Endothelial cell of umbilical vein (primary cell): ENCODE measurements at regions not wholly inside any gene's neighbourhood (a gene's known extent, or its start where the extent isn't known, plus 50 kb on each side); places are given as distances from the start of the nearest gene placed in this dataset.

ENCODE experiments used
- EZH2 ChIP-seq: IDR thresholded peaks from 2 replicates; pipeline ENCODE4 v1.6.1; 2012; ENCODE audit warnings: borderline replicate concordance, low read depth, mild to moderate bottlenecking, moderate library complexity, low read length, inconsistent platforms; ENCODE audit not compliant: severe bottlenecking
- MYC ChIP-seq: IDR thresholded peaks from one replicate; pipeline ENCODE4 v1.6.1; 2011; ENCODE audit warnings: mild to moderate bottlenecking, low read depth, low read length
- TF ChIP-seq, protein P1 (sequence below), 2 donors: IDR thresholded peaks; 1 replicate in 1 of 2; 2 replicates in 1 of 2; pipeline ENCODE4 v1.5.1; 2011; ENCODE audit warnings: low read length in 2 of 2, mild to moderate bottlenecking in 2 of 2, moderate library complexity in 2 of 2, control low read depth in 1 of 2, inconsistent platforms in 1 of 2, low read depth in 1 of 2; ENCODE audit not compliant: insufficient read depth in 1 of 2; ENCODE audit errors: extremely low read depth in 1 of 2
- TF ChIP-seq, protein P2 (sequence below): IDR thresholded peaks from 2 replicates; pipeline ENCODE4 v1.6.1; 2011; ENCODE audit not compliant: insufficient read depth, insufficient read length

GRCh38 chr2:17058772-17059402, 393.3 kb upstream of the CYRIA start:
- TF ChIP-seq, protein P1, sequence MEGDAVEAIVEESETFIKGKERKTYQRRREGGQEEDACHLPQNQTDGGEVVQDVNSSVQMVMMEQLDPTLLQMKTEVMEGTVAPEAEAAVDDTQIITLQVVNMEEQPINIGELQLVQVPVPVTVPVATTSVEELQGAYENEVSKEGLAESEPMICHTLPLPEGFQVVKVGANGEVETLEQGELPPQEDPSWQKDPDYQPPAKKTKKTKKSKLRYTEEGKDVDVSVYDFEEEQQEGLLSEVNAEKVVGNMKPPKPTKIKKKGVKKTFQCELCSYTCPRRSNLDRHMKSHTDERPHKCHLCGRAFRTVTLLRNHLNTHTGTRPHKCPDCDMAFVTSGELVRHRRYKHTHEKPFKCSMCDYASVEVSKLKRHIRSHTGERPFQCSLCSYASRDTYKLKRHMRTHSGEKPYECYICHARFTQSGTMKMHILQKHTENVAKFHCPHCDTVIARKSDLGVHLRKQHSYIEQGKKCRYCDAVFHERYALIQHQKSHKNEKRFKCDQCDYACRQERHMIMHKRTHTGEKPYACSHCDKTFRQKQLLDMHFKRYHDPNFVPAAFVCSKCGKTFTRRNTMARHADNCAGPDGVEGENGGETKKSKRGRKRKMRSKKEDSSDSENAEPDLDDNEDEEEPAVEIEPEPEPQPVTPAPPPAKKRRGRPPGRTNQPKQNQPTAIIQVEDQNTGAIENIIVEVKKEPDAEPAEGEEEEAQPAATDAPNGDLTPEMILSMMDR (IDR thresholded peaks at IDR 0.05; ENCODE audit: extremely low read depth in 1 of 2, insufficient read depth in 1 of 2, low read depth in 1 of 2, low read length in 2 of 2), result no peak
- TF ChIP-seq, protein P2, sequence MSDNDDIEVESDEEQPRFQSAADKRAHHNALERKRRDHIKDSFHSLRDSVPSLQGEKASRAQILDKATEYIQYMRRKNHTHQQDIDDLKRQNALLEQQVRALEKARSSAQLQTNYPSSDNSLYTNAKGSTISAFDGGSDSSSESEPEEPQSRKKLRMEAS, result no peak
- TF ChIP-seq MYC (no peak), EZH2 (no peak)
